Epithelial cell of proximal tubule (primary cell): ENCODE measurements at regions not wholly inside any gene's neighbourhood (a gene's known extent, or its start where the extent isn't known, plus 50 kb on each side); places are given as distances from the start of the nearest gene placed in this dataset.

Experiments
- DNase-seq: peaks from one replicate; pipeline ENCODE4 v3.0.0-alpha.2; 2011; ENCODE audit warnings: low read depth
- H3K4me3 ChIP-seq: 2 replicates; pipeline ENCODE4 v1.5.1; 2011; ENCODE audit warnings: low read depth, mild to moderate bottlenecking, low read length
- CTCF ChIP-seq: conservative IDR thresholded peaks from 2 replicates; pipeline ENCODE4 v1.5.1; 2012; ENCODE audit warnings: low read depth, mild to moderate bottlenecking, low read length

- DNase-seq: no peak
- H3K4me3 ChIP-seq: no peak overlapping the region
- TF ChIP-seq CTCF: no peak
Measured at GRCh38 chr18:39305766-39306165, 1740.2 kb upstream of the CELF4 start.

GRCh38 chr18:39302481-39302880 lies 1736.9 kb upstream of the CELF4 start:
- no peak overlapping the region for H3K4me3 ChIP-seq
- no peak for TF ChIP-seq CTCF
- no peak for DNase-seq

GRCh38 chr18:39299152-39299551 lies 1733.6 kb upstream of the CELF4 start:
- H3K4me3 ChIP-seq: no peak overlapping the region
- no peak for DNase-seq
- no peak for TF ChIP-seq CTCF

GRCh38 chr18:39297225-39297624 lies 1731.6 kb upstream of the CELF4 start:
- no peak for TF ChIP-seq CTCF

GRCh38 chr18:39296293-39296888 lies 1730.8 kb upstream of the CELF4 start:
- H3K4me3 ChIP-seq: no peak overlapping the region
- no peak for TF ChIP-seq CTCF

More at GRCh38 chr18:39297225-39297624, 1731.6 kb upstream of the CELF4 start:
- no peak overlapping the region for H3K4me3 ChIP-seq
- no peak for DNase-seq

GRCh38 chr18:39276764-39277163 lies 1711.2 kb upstream of the CELF4 start:
- no peak for TF ChIP-seq CTCF
- no peak for DNase-seq
- H3K4me3 ChIP-seq: no peak overlapping the region

More at GRCh38 chr18:39296293-39296888, 1730.8 kb upstream of the CELF4 start:
- no peak for DNase-seq

GRCh38 chr18:39274535-39274934 lies 1708.9 kb upstream of the CELF4 start:
- H3K4me3 ChIP-seq: no peak overlapping the region
- TF ChIP-seq CTCF: no peak
- DNase-seq: no peak
